Panc1 (cell line): ENCODE measurements at regions not wholly inside any gene's neighbourhood (a gene's known extent, or its start where the extent isn't known, plus 50 kb on each side); places are given as distances from the start of the nearest gene placed in this dataset.

Experiments used
- POLR2AphosphoS5 ChIP-seq: IDR thresholded peaks from 2 replicates; pipeline ENCODE4 v1.6.1; 2012; ENCODE audit warnings: mild to moderate bottlenecking, low read depth, low read length, moderate library complexity
- SIN3A ChIP-seq: IDR thresholded peaks from 2 replicates; pipeline ENCODE4 v1.6.1; 2012; ENCODE audit warnings: low read depth, mild to moderate bottlenecking, low read length, moderate library complexity, borderline replicate concordance; ENCODE audit not compliant: insufficient read depth
- TCF7L2 ChIP-seq: IDR thresholded peaks from 2 replicates; pipeline ENCODE4 v1.6.1; 2011; ENCODE audit warnings: mild to moderate bottlenecking, low read depth, low read length, inconsistent platforms
- TF ChIP-seq, protein P1 (sequence below): fragments of 450-650 bp; IDR thresholded peaks from 2 replicates; pipeline ENCODE4 v1.5.1; 2017; ENCODE audit warnings: mild to moderate bottlenecking
- TF ChIP-seq, protein P2 (sequence below), 2 experiments: IDR thresholded peaks; 2 replicates each; pipeline ENCODE4 v1.6.1; 2011 to 2012; ENCODE audit warnings: low read depth in 2 of 2, control low read depth in 1 of 2, low read length in 1 of 2, mild to moderate bottlenecking in 1 of 2, moderate library complexity in 1 of 2; ENCODE audit not compliant: insufficient read depth in 1 of 2

DNA sequence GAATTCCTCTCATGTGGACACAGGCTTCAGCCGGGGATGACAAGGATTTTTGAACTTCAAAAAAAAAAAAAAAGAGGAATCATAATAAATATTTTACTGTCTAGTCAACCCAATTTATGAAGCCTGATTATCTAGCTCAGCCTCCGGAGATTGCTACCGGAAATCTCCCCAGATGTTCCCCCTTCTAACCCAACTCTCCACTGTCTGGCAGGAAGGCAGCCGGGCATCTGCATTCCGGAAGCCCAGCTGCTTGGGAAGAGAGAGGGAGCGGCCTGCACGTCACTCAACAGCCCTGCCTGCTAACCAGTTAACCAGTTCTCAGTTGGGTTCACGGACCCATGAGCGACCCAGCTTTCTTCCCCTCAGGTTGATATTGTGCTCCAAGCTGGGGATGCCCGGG, 87.2 kb upstream of the POU3F3 start:
- TF ChIP-seq, protein P1, sequence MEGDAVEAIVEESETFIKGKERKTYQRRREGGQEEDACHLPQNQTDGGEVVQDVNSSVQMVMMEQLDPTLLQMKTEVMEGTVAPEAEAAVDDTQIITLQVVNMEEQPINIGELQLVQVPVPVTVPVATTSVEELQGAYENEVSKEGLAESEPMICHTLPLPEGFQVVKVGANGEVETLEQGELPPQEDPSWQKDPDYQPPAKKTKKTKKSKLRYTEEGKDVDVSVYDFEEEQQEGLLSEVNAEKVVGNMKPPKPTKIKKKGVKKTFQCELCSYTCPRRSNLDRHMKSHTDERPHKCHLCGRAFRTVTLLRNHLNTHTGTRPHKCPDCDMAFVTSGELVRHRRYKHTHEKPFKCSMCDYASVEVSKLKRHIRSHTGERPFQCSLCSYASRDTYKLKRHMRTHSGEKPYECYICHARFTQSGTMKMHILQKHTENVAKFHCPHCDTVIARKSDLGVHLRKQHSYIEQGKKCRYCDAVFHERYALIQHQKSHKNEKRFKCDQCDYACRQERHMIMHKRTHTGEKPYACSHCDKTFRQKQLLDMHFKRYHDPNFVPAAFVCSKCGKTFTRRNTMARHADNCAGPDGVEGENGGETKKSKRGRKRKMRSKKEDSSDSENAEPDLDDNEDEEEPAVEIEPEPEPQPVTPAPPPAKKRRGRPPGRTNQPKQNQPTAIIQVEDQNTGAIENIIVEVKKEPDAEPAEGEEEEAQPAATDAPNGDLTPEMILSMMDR, result no peak
- TF ChIP-seq POLR2AphosphoS5, result no peak
- TF ChIP-seq, protein P2, sequence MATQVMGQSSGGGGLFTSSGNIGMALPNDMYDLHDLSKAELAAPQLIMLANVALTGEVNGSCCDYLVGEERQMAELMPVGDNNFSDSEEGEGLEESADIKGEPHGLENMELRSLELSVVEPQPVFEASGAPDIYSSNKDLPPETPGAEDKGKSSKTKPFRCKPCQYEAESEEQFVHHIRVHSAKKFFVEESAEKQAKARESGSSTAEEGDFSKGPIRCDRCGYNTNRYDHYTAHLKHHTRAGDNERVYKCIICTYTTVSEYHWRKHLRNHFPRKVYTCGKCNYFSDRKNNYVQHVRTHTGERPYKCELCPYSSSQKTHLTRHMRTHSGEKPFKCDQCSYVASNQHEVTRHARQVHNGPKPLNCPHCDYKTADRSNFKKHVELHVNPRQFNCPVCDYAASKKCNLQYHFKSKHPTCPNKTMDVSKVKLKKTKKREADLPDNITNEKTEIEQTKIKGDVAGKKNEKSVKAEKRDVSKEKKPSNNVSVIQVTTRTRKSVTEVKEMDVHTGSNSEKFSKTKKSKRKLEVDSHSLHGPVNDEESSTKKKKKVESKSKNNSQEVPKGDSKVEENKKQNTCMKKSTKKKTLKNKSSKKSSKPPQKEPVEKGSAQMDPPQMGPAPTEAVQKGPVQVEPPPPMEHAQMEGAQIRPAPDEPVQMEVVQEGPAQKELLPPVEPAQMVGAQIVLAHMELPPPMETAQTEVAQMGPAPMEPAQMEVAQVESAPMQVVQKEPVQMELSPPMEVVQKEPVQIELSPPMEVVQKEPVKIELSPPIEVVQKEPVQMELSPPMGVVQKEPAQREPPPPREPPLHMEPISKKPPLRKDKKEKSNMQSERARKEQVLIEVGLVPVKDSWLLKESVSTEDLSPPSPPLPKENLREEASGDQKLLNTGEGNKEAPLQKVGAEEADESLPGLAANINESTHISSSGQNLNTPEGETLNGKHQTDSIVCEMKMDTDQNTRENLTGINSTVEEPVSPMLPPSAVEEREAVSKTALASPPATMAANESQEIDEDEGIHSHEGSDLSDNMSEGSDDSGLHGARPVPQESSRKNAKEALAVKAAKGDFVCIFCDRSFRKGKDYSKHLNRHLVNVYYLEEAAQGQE (IDR thresholded peaks at IDR 0.05; ENCODE audit: insufficient read depth in 1 of 2, low read depth in 2 of 2, low read length in 1 of 2), result no peak
- TF ChIP-seq SIN3A, result no peak
- no peak for TF ChIP-seq TCF7L2
